OCI-M1 (cell line): ENCODE measurements at regions not wholly inside any gene's neighbourhood (a gene's known extent, or its start where the extent isn't known, plus 50 kb on each side); places are given as distances from the start of the nearest gene placed in this dataset.

Experiments used
- DNase-seq: peaks from one replicate; lab custom pipeline; 2025; lab: John Stamatoyannopoulos, UW

DNA sequence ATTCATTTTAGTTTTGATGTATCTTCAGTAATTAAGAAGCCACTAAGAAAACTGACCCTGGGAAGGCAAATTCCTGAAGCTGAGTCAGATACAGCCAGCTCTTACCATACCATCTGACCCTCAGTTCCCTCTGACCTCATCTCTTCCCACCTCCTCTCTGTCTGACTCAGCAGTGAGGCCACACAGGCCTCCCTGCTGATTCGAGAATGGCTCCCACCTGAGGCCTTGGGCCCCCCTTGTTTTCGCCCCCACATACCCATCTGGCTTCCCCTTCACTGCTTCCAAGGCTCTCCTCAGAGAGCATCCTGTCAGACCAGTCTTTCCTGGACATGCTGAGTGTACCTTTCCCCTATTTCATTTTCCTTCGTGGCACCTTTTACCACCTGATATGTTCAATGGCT is 71.0 kb upstream of the CYP1B1 start:
- peak; percentile 44 for DNase-seq

DNA sequence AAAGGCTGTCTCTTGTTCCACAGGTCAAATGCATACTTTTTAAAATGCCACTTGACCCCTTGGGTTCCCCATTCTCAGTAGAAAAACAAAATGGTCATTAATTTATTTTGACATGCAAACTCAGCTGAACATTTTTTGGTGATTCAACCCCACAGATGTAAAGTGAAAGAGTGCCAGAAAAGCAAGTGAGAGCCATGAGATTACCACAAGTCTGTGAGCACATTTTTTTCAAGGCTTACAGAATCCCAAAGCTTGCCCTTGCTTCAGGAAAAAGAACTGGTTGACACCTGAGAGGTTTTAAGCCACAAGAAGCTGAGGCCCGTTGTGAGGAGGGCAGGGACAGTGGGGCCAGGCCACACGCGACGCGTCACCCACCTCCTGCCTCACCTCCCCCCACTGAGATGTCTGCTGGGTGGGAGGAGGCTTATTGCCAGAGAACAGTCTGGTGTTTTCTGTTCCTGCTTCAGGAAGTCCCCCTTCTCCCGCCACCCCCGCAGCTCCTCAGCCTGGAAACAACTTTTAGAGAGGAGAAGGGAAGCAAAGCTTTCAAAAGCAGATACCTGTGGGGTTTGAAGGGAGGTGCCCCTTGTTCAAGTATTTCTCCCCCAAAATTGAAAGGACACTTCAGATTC is 70.4 kb upstream of the CYP1B1 start:
- DNase-seq: peak; percentile 42

DNA sequence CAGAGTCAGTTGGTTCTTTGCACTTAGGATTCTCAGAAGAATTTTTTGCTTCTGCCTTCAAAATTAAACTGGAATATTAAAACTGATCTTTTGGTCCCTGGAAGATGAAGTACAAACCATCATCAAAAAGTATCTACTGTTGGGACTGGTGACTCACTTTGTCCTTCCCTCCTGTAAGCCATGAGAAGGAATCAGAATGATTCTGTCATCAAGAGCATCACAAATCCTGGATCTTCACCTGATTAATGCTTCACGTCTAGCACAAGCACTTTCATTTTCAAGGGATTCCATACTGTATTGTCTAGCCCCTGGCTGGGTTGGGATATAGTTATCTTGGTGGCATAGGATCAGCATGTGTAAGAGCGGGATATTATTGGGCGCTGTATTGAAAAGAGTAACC is 69.3 kb upstream of the CYP1B1 start:
- DNase-seq: no peak

DNA sequence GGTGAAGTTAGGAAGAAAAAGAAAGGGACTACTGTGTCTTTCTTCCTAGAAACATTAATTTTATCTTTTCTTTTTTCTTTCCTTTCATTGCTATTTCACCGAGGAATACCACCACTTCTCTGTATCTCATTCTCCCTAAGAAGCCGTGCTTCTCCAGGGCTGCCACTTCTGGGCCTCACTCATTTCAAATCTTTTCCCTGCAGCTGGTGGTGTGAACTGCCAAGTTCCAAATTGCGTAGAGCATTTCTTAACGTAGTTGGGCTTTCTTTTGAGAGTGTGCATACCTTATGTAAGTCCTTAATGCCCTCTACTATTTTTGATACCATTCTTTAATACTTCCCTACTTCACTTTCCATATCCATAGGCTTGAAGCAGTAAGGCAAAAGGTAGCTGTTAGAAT is 66.7 kb upstream of the CYP1B1 start:
- DNase-seq: no peak

DNA sequence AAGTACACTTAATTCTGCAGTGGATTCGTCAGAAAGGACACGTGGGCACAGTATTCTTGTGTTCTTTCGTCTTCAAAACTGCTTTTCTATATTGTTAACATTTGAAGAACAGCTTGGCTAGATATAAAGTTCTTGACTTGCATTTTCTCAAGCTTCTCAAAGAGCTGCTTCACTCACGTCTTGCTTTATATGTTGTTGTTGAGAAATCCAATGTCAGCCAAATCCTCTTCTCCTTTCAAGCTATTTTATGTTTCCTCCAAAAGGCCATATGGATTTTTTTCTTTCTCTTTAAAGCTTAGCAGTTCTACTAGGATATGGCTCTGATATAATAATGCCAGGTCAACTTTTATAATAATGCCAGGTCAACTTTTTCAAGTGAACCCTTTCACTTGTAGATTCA is 65.5 kb upstream of the CYP1B1 start:
- DNase-seq: no peak

DNA sequence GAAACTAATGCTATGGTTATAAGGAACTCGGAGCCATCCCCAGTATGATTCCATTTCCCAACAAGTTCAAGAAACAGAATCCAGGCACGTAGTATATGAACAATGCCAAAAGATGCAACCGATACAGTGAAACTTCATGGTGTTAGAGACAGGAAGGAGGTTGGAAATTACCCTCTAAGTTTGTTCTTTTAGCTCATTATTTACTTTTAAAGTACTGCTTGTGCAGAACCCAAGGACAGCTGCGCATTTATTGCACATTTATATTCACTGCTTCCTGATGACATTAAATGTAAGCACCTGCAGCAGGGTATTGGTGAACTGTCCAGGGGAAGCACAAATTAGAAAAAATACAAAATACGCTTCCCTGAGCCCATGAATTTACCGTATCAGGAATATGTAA is 63.0 kb upstream of the CYP1B1 start:
- no peak for DNase-seq

DNA sequence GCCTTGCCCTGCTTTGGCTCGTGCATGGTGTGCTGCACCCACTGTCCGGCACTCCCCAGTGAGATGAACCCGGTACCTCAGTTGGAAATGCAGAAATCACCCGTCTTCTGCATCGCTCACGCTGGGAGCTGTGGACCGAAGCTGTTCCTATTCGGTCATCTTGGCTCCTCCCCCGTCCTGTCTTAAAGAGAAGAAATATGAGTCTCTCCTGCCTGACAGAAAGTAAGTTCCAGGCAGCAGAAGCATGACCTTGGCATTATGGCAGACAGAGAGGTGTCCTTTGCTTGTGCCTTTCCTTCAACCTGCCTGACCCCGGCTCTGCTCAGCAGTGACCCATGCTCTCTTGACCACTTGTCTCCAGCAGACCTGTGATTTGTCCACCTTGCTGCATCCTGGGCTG is 62.5 kb upstream of the CYP1B1 start:
- no peak for DNase-seq

DNA sequence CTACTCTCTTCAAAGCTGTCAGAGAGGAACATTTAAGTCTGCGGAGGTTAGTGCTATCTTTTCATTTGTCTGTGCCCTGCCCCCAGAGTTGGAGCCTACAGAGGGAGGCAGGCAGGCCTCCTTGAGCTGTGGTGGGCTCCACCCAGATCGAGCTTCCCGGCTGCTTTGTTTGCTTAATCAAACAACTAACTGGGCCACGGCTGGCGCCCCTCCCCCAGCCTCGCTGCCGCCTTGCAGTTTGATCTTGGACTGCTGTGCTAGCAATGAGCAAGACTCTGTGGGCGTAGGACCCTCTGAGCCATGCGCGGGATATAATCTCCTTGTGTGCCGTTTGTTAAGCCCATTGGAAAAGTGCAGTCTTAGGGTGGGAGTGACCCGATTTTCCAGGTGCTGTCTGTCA is 62.0 kb upstream of the CYP1B1 start:
- peak; percentile 46 for DNase-seq

DNA sequence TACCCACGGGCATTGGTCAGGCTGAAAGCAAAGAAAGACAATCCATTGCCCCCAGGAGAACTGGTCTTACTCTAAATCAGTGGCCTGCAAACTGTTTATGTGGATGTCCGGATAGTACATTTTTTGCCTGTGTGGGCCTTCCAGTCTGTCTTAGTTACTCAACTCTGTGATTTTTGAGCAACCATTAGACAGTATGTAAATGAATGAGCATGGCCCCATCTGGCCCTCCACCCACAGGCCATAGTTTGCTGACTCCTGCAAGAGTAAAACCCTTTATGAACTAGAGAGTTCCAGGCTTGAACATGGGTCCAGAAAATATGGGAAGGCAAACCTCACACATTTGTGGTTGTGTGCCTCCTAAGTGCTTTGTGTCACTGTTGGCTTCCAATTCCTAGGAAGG is 55.7 kb upstream of the CYP1B1 start:
- DNase-seq: no peak

DNA sequence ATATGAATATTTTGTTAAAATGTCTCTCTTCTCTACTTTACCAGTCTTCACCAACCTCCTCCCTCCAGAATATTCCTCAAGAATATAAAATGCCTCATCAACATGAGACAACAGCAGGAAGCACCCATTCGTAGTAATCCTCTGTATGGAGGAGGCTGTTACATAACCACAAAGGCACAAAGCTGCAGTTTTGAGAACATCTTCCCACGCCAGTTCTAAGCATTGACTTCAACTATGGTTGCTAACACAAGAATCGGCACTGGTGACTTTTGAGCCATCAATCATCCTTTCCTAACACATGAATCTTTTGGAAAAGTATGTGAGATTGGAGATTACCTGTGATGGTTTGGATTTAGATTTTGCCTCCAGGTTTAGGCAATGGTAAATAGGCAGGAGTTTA is 54.9 kb upstream of the CYP1B1 start:
- DNase-seq: no peak

DNA sequence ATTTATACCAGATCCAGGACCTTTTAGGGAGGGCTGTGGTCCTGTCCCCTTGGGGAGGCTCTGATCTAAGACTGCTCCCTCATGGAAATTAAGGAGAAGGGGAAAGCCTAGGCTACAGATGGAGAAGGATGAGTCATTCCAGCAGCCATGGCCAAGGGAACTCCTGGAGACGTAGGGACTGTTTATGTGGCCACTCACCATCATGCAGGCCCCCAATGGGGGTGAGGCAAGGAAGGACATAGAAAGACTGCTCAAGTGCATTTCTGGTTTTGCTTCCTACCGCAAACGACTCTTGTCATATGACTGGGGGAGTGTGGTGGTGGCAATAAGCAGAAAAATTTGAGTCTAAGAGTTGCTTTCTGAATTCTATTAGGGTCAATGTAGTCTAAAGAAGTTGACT is 54.0 kb upstream of the CYP1B1 start:
- DNase-seq: peak; percentile 61

DNA sequence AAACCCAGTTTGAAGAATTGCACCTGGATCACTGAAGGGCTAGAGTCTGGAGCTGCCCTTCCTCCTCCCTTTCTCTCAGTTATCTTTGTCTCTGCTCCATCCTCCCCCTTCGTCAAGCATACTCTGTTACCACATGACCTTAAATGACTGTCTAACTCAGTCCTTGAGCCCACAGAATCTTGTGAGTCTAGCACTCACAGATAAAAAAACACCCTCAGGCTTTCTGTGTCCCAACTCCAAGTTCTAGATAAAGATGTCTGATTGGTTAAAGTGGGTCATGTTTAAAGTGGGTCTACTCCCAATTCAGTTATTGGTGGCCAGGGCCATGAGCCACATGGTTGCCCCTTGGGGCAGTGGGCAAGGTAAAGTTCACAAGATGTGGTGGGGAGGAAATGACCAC is 53.5 kb upstream of the CYP1B1 start:
- DNase-seq: peak; percentile 87

DNA sequence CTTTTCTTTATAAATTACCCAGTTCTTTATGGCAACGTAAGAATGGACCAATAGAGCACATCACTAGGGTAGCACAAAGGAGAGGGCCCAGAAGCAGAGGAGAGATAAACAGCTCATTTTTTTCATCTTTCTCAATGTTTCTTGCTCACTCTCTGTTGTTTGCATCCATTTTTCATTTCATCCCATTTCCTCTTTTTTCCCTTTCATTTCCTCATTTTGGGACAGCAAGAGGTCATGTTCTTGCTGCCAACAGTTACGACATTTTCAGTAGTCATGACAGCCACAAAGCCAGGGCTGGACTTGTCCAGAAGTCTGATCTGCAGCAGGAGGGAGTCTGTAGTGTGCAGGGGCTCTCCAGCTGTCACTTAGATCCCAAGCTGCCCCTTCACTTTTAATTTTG is 52.7 kb upstream of the CYP1B1 start:
- peak; percentile 85 for DNase-seq

DNA sequence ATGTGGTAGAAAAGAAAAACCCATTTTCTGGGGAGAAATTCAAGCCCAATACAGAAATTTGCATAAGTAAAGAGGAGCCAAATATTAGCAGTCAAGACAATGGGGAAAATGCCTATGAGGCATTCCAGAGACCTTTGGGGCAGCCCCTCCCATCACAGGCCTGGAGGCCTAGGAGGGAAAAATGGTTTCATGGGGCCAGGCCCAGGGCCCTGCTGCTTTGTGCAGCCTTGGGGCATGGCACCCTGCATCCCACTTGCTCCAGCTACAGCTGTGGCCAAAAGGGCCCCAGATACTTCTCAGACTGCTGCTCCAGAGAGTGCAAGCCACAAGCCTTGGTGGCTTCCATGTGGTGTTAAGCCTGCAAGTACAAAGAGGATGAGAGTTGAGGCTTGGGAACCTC is 51.3 kb upstream of the CYP1B1 start:
- DNase-seq: no peak

DNA sequence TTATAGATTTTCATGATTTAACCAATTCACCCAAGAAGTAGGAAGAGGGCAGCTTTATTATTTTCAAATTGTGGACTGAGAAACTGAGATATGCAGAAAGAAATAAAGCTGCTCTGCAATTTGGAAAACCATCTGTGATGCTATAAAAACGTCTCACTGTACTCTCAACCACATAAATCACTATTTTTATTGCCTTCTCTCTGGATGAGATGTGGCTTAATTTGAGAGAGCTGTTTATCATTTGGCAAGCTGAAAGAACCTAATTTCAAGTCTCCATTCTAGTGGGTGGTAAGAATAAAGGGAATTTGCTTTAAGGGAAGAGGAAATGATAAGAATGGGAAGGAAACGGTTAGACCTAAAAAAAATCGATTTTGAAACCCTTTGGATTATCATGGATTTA is 49.9 kb upstream of the CYP1B1 start:
- DNase-seq: no peak
